ENCODE measurements at regions not wholly inside any gene's neighbourhood (a gene's known extent, or its start where the extent isn't known, plus 50 kb on each side); places are given as distances from the start of the nearest gene placed in this dataset.

DNA sequence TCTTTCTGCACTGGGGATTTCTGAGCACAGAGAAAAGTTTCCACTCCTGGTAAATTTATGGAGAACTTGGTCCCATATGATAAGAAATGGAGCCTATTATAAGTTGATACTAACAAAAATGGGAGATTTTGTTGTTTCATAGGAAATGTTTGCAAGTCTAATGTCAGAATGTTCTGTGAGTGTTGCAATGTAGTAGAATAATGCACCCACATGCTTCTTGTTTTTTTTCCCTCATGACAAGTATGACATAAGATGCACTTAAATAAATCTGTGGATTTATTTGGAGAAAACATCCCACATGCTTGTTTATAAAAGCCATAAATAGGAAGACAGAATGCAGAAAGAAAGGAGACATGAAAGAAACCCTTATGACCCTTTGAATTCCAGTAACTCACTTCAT, 50.8 kb upstream of the KCNJ6 start:
- DNase-seq (ENCODE audit: low read depth), result no peak
- H3K4me3 ChIP-seq (ENCODE audit: low read depth, low read length), result no peak overlapping the region
- TF ChIP-seq, protein P1, sequence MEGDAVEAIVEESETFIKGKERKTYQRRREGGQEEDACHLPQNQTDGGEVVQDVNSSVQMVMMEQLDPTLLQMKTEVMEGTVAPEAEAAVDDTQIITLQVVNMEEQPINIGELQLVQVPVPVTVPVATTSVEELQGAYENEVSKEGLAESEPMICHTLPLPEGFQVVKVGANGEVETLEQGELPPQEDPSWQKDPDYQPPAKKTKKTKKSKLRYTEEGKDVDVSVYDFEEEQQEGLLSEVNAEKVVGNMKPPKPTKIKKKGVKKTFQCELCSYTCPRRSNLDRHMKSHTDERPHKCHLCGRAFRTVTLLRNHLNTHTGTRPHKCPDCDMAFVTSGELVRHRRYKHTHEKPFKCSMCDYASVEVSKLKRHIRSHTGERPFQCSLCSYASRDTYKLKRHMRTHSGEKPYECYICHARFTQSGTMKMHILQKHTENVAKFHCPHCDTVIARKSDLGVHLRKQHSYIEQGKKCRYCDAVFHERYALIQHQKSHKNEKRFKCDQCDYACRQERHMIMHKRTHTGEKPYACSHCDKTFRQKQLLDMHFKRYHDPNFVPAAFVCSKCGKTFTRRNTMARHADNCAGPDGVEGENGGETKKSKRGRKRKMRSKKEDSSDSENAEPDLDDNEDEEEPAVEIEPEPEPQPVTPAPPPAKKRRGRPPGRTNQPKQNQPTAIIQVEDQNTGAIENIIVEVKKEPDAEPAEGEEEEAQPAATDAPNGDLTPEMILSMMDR (IDR thresholded peaks at IDR 0.05; ENCODE audit: insufficient read depth, low read depth, low read length), result no peak

DNA sequence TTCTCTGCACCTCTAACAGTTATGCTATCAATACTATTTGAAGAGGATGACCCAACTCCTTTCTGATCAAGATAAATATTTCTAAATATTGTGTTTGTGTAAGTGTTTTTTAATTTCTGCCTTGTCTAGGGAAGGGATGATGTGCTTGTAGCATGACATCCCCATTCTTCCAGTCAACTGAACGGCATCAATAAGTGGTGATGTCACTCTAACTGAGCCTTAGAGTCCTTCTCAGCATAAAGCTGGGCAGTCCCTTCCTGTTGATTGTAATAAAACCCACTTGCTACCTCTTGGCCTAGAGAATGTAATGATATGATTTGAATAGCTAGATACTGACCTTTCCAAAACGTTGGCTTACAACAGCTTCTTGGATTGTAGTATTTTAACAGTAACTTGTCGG, 52.5 kb upstream of the KCNJ6 start:
- DNase-seq (ENCODE audit: low read depth), result no peak
- no peak overlapping the region for H3K4me3 ChIP-seq (ENCODE audit: low read depth, low read length)
- TF ChIP-seq, protein P1 (IDR thresholded peaks at IDR 0.05; ENCODE audit: insufficient read depth, low read depth, low read length), result no peak

DNA sequence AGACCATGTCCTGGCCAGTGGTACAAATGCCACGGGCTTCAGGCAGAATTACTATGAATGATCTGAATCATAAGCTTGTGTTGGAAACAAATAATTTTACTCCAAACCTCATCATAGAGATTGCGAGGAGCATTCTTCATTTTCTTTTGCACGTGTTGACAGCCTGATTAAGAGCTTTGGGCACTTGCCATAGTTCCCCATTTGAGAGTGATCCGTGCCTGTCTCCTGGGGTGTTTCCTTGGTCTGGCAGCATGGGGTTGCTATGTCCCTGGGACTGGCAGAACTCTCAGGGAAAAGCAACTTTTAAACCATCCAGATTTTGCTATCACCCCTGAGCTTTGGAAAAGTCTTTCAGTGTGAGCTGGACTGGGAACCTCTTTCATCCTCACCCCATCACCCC, 54.3 kb upstream of the KCNJ6 start:
- no peak overlapping the region for H3K4me3 ChIP-seq (ENCODE audit: low read depth, low read length)
- no peak for DNase-seq (ENCODE audit: low read depth)
- TF ChIP-seq, protein P1 (IDR thresholded peaks at IDR 0.05; ENCODE audit: insufficient read depth, low read depth, low read length), result no peak

DNA sequence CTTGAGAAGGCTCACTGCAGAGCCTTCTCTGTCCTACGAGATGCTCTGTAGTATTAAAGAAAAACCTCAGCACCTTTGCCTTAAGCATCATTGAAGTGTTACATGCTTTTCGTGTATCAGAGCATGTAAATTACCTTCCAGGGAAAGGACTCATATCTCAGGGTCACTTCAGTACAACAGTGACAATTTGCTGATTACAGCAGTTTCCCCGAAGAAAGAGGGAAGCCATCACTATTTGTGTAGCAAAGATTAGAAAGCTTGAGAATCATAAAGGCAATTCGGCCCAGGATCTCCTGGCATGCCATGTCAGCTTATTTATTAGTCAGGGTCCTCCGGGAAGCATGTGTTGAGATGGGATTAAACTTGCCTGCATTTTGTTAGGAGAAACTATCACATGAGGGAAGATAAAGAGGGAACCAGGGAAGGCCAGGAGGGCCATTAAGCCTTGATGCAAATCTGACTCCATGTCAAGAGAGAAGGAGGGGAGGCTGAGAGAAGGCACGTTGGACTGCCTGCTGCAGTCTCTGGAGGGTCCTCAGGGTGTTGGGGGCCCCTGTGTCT, 55.2 kb upstream of the KCNJ6 start:
- DNase-seq (ENCODE audit: low read depth), result no peak
- no peak overlapping the region for H3K4me3 ChIP-seq (ENCODE audit: low read depth, low read length)
- TF ChIP-seq, protein P1 (IDR thresholded peaks at IDR 0.05; ENCODE audit: insufficient read depth, low read depth, low read length), result no peak

DNA sequence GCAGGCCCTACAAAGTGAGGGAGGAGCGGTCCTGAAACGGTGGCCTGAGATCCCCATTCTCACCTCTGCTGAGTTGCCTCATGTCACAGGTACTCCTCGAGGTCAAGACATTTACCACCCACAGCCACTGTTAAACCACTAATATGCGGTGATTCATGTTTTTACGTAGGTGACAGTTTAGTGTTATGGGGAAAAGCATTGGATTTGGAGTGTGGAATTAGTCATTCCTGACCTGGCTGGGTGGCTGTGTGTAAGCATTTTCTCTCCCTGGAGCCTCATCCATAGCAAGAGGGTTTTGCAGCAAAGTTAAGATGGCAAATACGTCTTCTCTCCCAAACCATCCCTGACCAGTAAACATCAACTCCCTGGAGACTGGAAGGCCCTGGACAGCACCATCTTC, 57.8 kb upstream of the KCNJ6 start:
- no peak for DNase-seq (ENCODE audit: low read depth)
- TF ChIP-seq, protein P1 (IDR thresholded peaks at IDR 0.05; ENCODE audit: insufficient read depth, low read depth, low read length), result no peak
- no peak overlapping the region for H3K4me3 ChIP-seq (ENCODE audit: low read depth, low read length)

DNA sequence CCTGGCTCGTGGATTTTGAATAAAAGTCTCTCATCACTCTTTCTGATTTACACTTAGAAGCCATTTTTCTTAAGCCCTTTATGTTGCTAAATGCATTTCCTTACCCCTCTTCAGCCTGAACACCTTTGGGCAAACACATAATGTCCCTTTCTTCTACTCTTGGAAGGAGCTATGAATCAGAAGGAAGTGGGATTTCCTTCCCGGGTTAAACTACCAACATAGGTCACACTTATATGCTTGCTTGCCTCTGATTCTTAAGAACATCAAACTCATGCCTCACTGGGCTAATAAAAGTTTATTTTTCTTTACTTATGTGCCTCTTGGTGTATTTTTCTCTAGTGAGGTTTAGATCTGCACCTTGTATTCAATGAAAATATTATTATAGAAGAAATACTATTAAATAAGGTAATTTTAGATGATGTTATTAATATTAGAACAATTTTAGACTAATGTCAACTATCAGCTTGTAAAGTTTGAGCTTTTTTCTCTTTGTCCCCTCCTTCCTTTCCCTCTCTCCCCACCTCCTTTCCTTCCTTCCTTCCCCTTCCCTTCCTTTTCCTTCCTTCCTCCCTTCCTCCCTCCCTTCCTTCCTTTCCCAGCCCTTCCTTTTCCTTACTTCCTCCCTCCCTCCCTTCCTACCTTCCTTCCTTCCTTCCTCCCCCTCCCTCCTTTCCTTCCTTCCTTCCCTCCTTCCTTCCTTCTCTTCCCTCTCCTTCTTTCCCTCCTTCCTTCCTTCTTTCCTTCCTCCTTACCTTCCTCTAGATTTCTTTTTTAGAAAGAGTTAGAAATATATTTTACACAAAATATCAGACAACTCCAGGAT, 66.5 kb upstream of the KCNJ6 start:
- DNase-seq (ENCODE audit: low read depth), result no peak
- TF ChIP-seq, protein P1 (IDR thresholded peaks at IDR 0.05; ENCODE audit: insufficient read depth, low read depth, low read length), result no peak
- H3K4me3 ChIP-seq (ENCODE audit: low read depth, low read length), result no peak overlapping the region

All from fibroblast of villous mesenchyme (primary cell).